Caco-2 (cell line): ENCODE measurements at regions not wholly inside any gene's neighbourhood (a gene's known extent, or its start where the extent isn't known, plus 50 kb on each side); places are given as distances from the start of the nearest gene placed in this dataset.

ENCODE experiments used
- BruUV-seq: library from RNA; stranded (reverse); fragments of 400-500 nt; replicated peaks from 2 replicates; lab custom pipeline; 2021; lab: Mats Ljungman, UMichigan
- CTCF ChIA-PET: fragments of 300-600 bp; sonication (Branson Sonifier 250); formaldehyde crosslinking; loops from one replicate; lab custom pipeline; 2022; ENCODE audit warnings: antibody characterized with exemption; lab: Charles Lee
- POLR2A ChIA-PET: fragments of 300-600 bp; sonication (Branson Sonifier 250); formaldehyde crosslinking; loops from one replicate; lab custom pipeline; 2022; ENCODE audit warnings: antibody characterized with exemption; lab: Charles Lee
- DNase-seq, 2 experiments: peaks; one replicate each; pipeline versions ENCODE4 v3.0.0 to v3.0.0-alpha.2; 2020 to 2022
- H3K27me3 ChIP-seq: replicated peaks from 2 replicates; pipeline ENCODE4 v1.6.0; 2011; ENCODE audit warnings: low read length; ENCODE audit not compliant: control insufficient read depth, insufficient read depth
- H3K36me3 ChIP-seq: 2 replicates; pipeline ENCODE4 v1.5.1; 2011; ENCODE audit warnings: low read length; ENCODE audit not compliant: control insufficient read depth, insufficient read depth
- H3K4me1 ChIP-seq: fragments of 250-450 bp; sonication (Bioruptor Pico); 2 replicates; pipeline ENCODE4 v1.5.1; 2020; ENCODE audit warnings: mild to moderate bottlenecking
- H3K4me3 ChIP-seq: 2 replicates; pipeline ENCODE4 v1.5.1; 2011; ENCODE audit warnings: low read depth, mild to moderate bottlenecking, control low read depth, low read length
- H3K9me3 ChIP-seq: fragments of 250-450 bp; sonication (Bioruptor Pico); 2 replicates; pipeline ENCODE4 v1.5.1; 2020; ENCODE audit warnings: mild to moderate bottlenecking, moderate library complexity
- H3K27ac Mint-ChIP-seq: one replicate; pipeline ENCODE4 v1.8.0; 2022; ENCODE audit warnings: mixed read lengths; ENCODE audit not compliant: unreplicated experiment
- H3K27me3 Mint-ChIP-seq: one replicate; pipeline ENCODE4 v1.8.0; 2022; ENCODE audit warnings: mixed read lengths; ENCODE audit not compliant: insufficient read depth, unreplicated experiment
- H3K36me3 Mint-ChIP-seq: one replicate; pipeline ENCODE4 v1.8.0; 2022; ENCODE audit warnings: mild to moderate bottlenecking, mixed read lengths; ENCODE audit not compliant: insufficient read depth, unreplicated experiment
- H3K4me1 Mint-ChIP-seq: one replicate; pipeline ENCODE4 v1.8.0; 2022; ENCODE audit warnings: low read depth, mixed read lengths; ENCODE audit not compliant: unreplicated experiment
- H3K4me3 Mint-ChIP-seq: one replicate; pipeline ENCODE4 v1.8.0; 2022; ENCODE audit warnings: mild to moderate bottlenecking, moderate library complexity, mixed read lengths; ENCODE audit not compliant: unreplicated experiment
- H3K9me3 Mint-ChIP-seq: one replicate; pipeline ENCODE4 v1.8.0; 2022; ENCODE audit warnings: mixed read lengths; ENCODE audit not compliant: unreplicated experiment
- intact Hi-C: fragments of 100-400 bp; cut with micrococcal nuclease; formaldehyde crosslinking; loops from one replicate; pipeline ENCODE4 v1.10.0; 2022; ENCODE audit not compliant: unreplicated experiment
- TF ChIP-seq, protein P1 (sequence below), 2 experiments: fragments of 200-600 bp in 1 of 2; IDR thresholded peaks; 1 replicate in 1 of 2; 2 replicates in 1 of 2; pipeline versions ENCODE4 v1.5.1 to v1.8.0; 2011 to 2022; ENCODE audit warnings: antibody characterized with exemption in 1 of 2, control low read depth in 1 of 2, inconsistent platforms in 1 of 2, low read depth in 1 of 2, low read length in 1 of 2, mild to moderate bottlenecking in 1 of 2, moderate library complexity in 1 of 2; ENCODE audit not compliant: insufficient read depth in 1 of 2, severe bottlenecking in 1 of 2, unreplicated experiment in 1 of 2

DNA sequence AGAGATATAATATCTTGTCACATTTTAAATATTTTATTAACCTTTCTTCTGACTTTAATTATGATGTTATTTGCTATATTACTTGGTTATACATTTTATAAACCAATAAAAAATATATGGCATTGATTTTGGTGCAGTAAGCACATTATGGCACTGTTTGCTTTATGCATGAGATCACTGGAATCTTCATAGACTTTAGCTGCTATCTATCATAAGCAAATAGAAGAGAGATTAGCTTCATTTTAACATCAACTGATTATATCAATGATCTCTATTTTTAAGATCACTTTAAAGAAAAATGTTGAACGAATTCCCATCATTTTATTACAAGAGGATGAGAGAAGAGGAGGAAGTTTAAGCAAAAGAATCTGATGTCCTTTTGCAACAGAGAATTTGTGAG, 58.6 kb upstream of the CDK1 start:
- ChIA-PET POLR2A (interaction anchor here (1.1 kb wide), 1 partner anchor 58 kb away, joined by 5 read pairs; the partner anchor contains the start of gene CDK1), CTCF (no interaction called here)
- H3K27me3 Mint-ChIP-seq = no peaks in the 10 kb centered on the region
- Histone ChIP-seq H3K36me3 (no peaks in the 10 kb centered on the region), H3K4me3 (no peak overlapping the region), H3K27me3 (no peaks in the 10 kb centered on the region), H3K4me1 (peaks cover 28% of the 10 kb centered on the region), H3K9me3 (no peaks in the 10 kb centered on the region)
- no peak for DNase-seq
- TF ChIP-seq, protein P1, sequence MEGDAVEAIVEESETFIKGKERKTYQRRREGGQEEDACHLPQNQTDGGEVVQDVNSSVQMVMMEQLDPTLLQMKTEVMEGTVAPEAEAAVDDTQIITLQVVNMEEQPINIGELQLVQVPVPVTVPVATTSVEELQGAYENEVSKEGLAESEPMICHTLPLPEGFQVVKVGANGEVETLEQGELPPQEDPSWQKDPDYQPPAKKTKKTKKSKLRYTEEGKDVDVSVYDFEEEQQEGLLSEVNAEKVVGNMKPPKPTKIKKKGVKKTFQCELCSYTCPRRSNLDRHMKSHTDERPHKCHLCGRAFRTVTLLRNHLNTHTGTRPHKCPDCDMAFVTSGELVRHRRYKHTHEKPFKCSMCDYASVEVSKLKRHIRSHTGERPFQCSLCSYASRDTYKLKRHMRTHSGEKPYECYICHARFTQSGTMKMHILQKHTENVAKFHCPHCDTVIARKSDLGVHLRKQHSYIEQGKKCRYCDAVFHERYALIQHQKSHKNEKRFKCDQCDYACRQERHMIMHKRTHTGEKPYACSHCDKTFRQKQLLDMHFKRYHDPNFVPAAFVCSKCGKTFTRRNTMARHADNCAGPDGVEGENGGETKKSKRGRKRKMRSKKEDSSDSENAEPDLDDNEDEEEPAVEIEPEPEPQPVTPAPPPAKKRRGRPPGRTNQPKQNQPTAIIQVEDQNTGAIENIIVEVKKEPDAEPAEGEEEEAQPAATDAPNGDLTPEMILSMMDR (IDR thresholded peaks at IDR 0.05; ENCODE audit: insufficient read depth in 1 of 2, low read depth in 1 of 2, low read length in 1 of 2, severe bottlenecking in 1 of 2, unreplicated experiment in 1 of 2) = no peak
- no peaks in the 10 kb centered on the region for H3K9me3 Mint-ChIP-seq
- intact Hi-C loops = loop anchor here (2.0 kb wide), 1 partner anchor 15 kb away; no protein-coding TSS in a partner anchor
- BruUV-seq = no TSS peak
- H3K27ac Mint-ChIP-seq = no peak overlapping the region
- H3K36me3 Mint-ChIP-seq = no peaks in the 10 kb centered on the region
- no peak overlapping the region for H3K4me3 Mint-ChIP-seq
- peaks cover 21% of the 10 kb centered on the region for H3K4me1 Mint-ChIP-seq

DNA sequence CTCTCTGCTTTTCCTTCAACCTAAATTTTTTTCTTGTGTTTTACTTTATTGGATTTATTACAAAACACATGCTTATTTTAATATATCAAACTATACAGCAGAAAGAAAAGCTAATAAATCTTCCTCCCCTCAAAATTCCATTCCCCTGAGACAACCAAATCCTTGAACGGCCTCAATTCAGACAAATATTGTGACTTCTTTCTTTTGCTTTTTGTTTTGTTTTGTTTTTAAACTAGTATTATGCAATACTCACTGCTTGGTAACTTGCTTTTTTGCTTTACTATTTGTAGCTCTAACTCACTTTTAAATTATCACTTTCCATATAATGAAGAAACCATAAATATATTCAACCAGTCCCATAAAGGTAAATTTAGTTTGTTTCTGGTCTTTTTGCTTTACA, 59.4 kb upstream of the CDK1 start:
- Mint-ChIP-seq H3K27ac (no peak overlapping the region), H3K36me3 (no peaks in the 10 kb centered on the region), H3K4me1 (peaks cover 21% of the 10 kb centered on the region), H3K9me3 (no peaks in the 10 kb centered on the region), H3K27me3 (no peaks in the 10 kb centered on the region), H3K4me3 (no peak overlapping the region)
- H3K27me3 ChIP-seq = no peaks in the 10 kb centered on the region
- H3K36me3 ChIP-seq = no peaks in the 10 kb centered on the region
- no peaks in the 10 kb centered on the region for H3K9me3 ChIP-seq
- intact Hi-C loops = loop anchor here (2.0 kb wide), 1 partner anchor 14 kb away; no protein-coding TSS in a partner anchor
- ChIA-PET POLR2A (interaction anchor here (1.1 kb wide), 1 partner anchor 59 kb away, joined by 5 read pairs; the partner anchor contains the start of gene CDK1), CTCF (no interaction called here)
- BruUV-seq = no TSS peak
- DNase-seq = no peak
- no peak overlapping the region for H3K4me3 ChIP-seq
- peaks cover 28% of the 10 kb centered on the region for H3K4me1 ChIP-seq
- TF ChIP-seq, protein P1 (IDR thresholded peaks at IDR 0.05; ENCODE audit: insufficient read depth in 1 of 2, low read depth in 1 of 2, low read length in 1 of 2, severe bottlenecking in 1 of 2, unreplicated experiment in 1 of 2) = no peak

DNA sequence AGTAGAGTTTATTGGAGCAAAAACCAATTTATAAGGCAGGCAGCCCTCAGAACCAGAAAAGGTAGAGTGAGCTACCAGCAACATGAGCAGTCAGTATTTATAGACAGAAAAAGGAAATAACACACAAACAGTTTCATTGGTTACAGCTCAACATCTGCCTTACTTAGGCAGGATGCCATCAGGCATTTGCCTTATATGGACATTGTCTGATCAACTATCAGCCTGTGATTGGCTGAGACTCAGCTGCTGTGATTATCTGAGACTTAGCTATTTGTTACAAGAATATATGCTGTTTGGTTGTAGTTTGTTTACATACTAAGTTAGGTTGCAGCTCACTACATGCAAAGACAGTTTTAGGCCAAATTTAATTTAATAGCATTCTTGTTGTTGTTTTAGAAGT, 60.4 kb upstream of the CDK1 start:
- TF ChIP-seq, protein P1 (IDR thresholded peaks at IDR 0.05; ENCODE audit: insufficient read depth in 1 of 2, low read depth in 1 of 2, low read length in 1 of 2, severe bottlenecking in 1 of 2, unreplicated experiment in 1 of 2) = no peak
- no peaks in the 10 kb centered on the region for H3K27me3 Mint-ChIP-seq

More for the DNA sequence above, 60.4 kb upstream of the CDK1 start:
- Histone ChIP-seq H3K9me3 (peaks cover 3% of the 10 kb centered on the region; the same call in 1 of the 2 replicates), H3K27me3 (no peaks in the 10 kb centered on the region), H3K4me1 (peaks cover 28% of the 10 kb centered on the region), H3K4me3 (no peak overlapping the region), H3K36me3 (no peaks in the 10 kb centered on the region)
- no peak overlapping the region for H3K27ac Mint-ChIP-seq
- no TSS peak for BruUV-seq
- peaks cover 8% of the 10 kb centered on the region for H3K9me3 Mint-ChIP-seq
- ChIA-PET POLR2A (no interaction called here), CTCF (no interaction called here)
- no peak overlapping the region for H3K4me3 Mint-ChIP-seq
- no peaks in the 10 kb centered on the region for H3K36me3 Mint-ChIP-seq
- intact Hi-C loops = loop anchor here (2.0 kb wide), 1 partner anchor 13 kb away; no protein-coding TSS in a partner anchor
- H3K4me1 Mint-ChIP-seq = peaks cover 21% of the 10 kb centered on the region
- DNase-seq = no peak
